ENCODE measurements at regions not wholly inside any gene's neighbourhood (a gene's known extent, or its start where the extent isn't known, plus 50 kb on each side); places are given as distances from the start of the nearest gene placed in this dataset.

GRCh38 chr10:78146200-78146599, 112.5 kb downstream of the RPS24 start:
- Histone ChIP-seq H3K36me3 (no peaks in the 10 kb centered on the region), H3K4me3 (no peak overlapping the region), H3K27ac (no peak overlapping the region), H3K27me3 (no peaks in the 10 kb centered on the region), H3K9me3 (no peaks in the 10 kb centered on the region), H3K4me1 (no peaks in the 10 kb centered on the region)
- DNase-seq: no peak
- no peak for ATAC-seq
- no peak for FAIRE-seq
- intact Hi-C loops (cut with DNase I): no loop called here
- TF ChIP-seq CTCF (IDR thresholded peaks at IDR 0.05): no peak
- WGBS, 2 donors: 65 to 78% methylated on average over 2 of the region's 2 CpGs

GRCh38 chr10:78147202-78147601, 113.5 kb downstream of the RPS24 start:
- no peak overlapping the region for H3K4me3 ChIP-seq
- DNase-seq (no peak), ATAC-seq (no peak), FAIRE-seq (no peak)
- no peaks in the 10 kb centered on the region for H3K9me3 ChIP-seq
- H3K36me3 ChIP-seq: no peaks in the 10 kb centered on the region
- no peaks in the 10 kb centered on the region for H3K4me1 ChIP-seq
- no peak for TF ChIP-seq CTCF (IDR thresholded peaks at IDR 0.05)
- H3K27ac ChIP-seq: no peak overlapping the region
- intact Hi-C loops (cut with DNase I): no loop called here
- H3K27me3 ChIP-seq: no peaks in the 10 kb centered on the region

GRCh38 chr10:78148216-78148960, 114.7 kb downstream of the RPS24 start:
- no peaks in the 10 kb centered on the region for H3K27me3 ChIP-seq
- 74 to 80% methylated on average over 7 of the region's 7 CpGs for WGBS, 2 donors
- FAIRE-seq: no peak
- H3K36me3 ChIP-seq: no peaks in the 10 kb centered on the region
- H3K4me1 ChIP-seq: no peaks in the 10 kb centered on the region
- H3K4me3 ChIP-seq: no peak overlapping the region
- peak in 1 of 4 donors; percentile 30 for ATAC-seq
- no peak for DNase-seq
- no peak overlapping the region for H3K27ac ChIP-seq
- no peak for TF ChIP-seq CTCF (IDR thresholded peaks at IDR 0.05)
- H3K9me3 ChIP-seq: no peaks in the 10 kb centered on the region
- intact Hi-C loops (cut with DNase I): no loop called here

- no peak for TF ChIP-seq CTCF (IDR thresholded peaks at IDR 0.05)
- Histone ChIP-seq H3K9me3 (no peaks in the 10 kb centered on the region), H3K36me3 (no peaks in the 10 kb centered on the region), H3K27ac (no peak overlapping the region), H3K27me3 (no peaks in the 10 kb centered on the region), H3K4me1 (no peaks in the 10 kb centered on the region), H3K4me3 (no peak overlapping the region)
- intact Hi-C loops (cut with DNase I): no loop called here
- WGBS, 2 donors: 36 to 46% methylated on average over 4 of the region's 4 CpGs
- FAIRE-seq (no peak), DNase-seq (no peak), ATAC-seq (peak in 2 of 4 donors; percentile 43 to 48)
Measured at GRCh38 chr10:78148961-78149612, 115.4 kb downstream of the RPS24 start.

- intact Hi-C loops (cut with DNase I): no loop called here
- WGBS, 2 donors: 81 to 89% methylated on average over 4 of the region's 4 CpGs
- H3K27ac ChIP-seq: no peak overlapping the region
Measured at GRCh38 chr10:78150756-78151155, 117.1 kb downstream of the RPS24 start.

More at GRCh38 chr10:78150756-78151155, 117.1 kb downstream of the RPS24 start:
- no peak for ATAC-seq
- Histone ChIP-seq H3K4me3 (no peak overlapping the region), H3K27me3 (no peaks in the 10 kb centered on the region), H3K36me3 (no peaks in the 10 kb centered on the region), H3K4me1 (no peaks in the 10 kb centered on the region), H3K9me3 (no peaks in the 10 kb centered on the region)
- DNase-seq: no peak
- no peak for TF ChIP-seq CTCF (IDR thresholded peaks at IDR 0.05)
- FAIRE-seq: no peak

Measured in pancreas (tissue), 10 donors.